Neural progenitor cell (in vitro differentiated cells): ENCODE measurements at regions not wholly inside any gene's neighbourhood (a gene's known extent, or its start where the extent isn't known, plus 50 kb on each side); places are given as distances from the start of the nearest gene placed in this dataset.

Experiments used
- CTCF ChIP-seq: fragments of 200-600 bp; sonication (generic); IDR thresholded peaks from 2 replicates; pipeline ENCODE4 v1.5.1; 2017; ENCODE audit warnings: antibody characterized with exemption, mild to moderate bottlenecking
- EZH2 ChIP-seq: fragments of 200-600 bp; sonication (generic); IDR thresholded peaks from 2 replicates; pipeline ENCODE4 v1.6.1; 2017; ENCODE audit warnings: antibody characterized with exemption, mild to moderate bottlenecking, moderate library complexity
- EZH2phosphoT487 ChIP-seq: fragments of 200-600 bp; sonication (generic); IDR thresholded peaks from 2 replicates; pipeline ENCODE4 v1.6.1; 2017; ENCODE audit warnings: antibody characterized with exemption

- TF ChIP-seq CTCF, result no peak
- no peak for TF ChIP-seq EZH2
- no peak for TF ChIP-seq EZH2phosphoT487
Measured at GRCh38 chr3:17980863-17981262, 238.4 kb upstream of the TBC1D5 start.
